ENCODE measurements at regions not wholly inside any gene's neighbourhood (a gene's known extent, or its start where the extent isn't known, plus 50 kb on each side); places are given as distances from the start of the nearest gene placed in this dataset.

DNA sequence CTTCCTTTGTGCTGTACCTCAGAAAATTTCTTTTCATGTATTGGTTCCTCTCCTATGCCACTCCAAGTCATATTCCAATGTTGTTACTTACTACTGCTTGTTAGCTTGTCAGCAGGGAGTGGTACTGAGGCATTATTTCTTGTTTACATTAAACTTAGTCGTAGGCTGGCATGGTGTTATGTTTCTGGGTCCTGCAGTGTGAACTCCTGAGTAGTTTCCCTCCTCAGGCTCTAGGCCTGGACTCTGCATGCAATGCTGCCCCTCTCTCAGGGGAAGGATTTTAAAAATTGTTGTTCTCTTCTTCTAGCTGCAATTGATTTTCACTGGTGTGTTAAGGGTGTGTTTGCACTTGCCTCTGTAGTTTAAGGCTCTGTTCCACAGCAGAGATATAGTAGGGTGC is 671.6 kb downstream of the PLCL1 start:
- TF ChIP-seq, protein P1, sequence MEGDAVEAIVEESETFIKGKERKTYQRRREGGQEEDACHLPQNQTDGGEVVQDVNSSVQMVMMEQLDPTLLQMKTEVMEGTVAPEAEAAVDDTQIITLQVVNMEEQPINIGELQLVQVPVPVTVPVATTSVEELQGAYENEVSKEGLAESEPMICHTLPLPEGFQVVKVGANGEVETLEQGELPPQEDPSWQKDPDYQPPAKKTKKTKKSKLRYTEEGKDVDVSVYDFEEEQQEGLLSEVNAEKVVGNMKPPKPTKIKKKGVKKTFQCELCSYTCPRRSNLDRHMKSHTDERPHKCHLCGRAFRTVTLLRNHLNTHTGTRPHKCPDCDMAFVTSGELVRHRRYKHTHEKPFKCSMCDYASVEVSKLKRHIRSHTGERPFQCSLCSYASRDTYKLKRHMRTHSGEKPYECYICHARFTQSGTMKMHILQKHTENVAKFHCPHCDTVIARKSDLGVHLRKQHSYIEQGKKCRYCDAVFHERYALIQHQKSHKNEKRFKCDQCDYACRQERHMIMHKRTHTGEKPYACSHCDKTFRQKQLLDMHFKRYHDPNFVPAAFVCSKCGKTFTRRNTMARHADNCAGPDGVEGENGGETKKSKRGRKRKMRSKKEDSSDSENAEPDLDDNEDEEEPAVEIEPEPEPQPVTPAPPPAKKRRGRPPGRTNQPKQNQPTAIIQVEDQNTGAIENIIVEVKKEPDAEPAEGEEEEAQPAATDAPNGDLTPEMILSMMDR (optimal IDR thresholded peaks at IDR 0.05 in 1 of 3, IDR thresholded peaks at IDR 0.05 in 1 of 3, conservative IDR thresholded peaks at IDR 0.05 in 1 of 3; ENCODE audit: extremely low read depth in 1 of 3, insufficient read depth in 2 of 3, low read length in 3 of 3): no peak
- no peak for TF ChIP-seq EZH2 (IDR thresholded peaks at IDR 0.05; ENCODE audit: low read length)

Measured in keratinocyte (primary cell).